ENCODE measurements at regions not wholly inside any gene's neighbourhood (a gene's known extent, or its start where the extent isn't known, plus 50 kb on each side); places are given as distances from the start of the nearest gene placed in this dataset.

- POLR2A ChIA-PET, result no interaction called here
- H3K9me1 ChIP-seq (ENCODE audit: control insufficient read depth, insufficient read depth, low read length), result no peaks in the 10 kb centered on the region
- no peak overlapping the region for H3K9ac ChIP-seq (ENCODE audit: insufficient read depth in 1 of 2, low read depth in 2 of 2, low read length in 2 of 2)
- CTCF ChIA-PET (ENCODE audit: low intra/inter-chr PET ratio), result no interaction called here
- no peak for ATAC-seq
- H3K36me3 ChIP-seq (ENCODE audit: control insufficient read depth, insufficient read depth, low read length), result no peaks in the 10 kb centered on the region
- H4K20me1 ChIP-seq (replicated peaks; ENCODE audit: control insufficient read depth, insufficient read depth, low read length), result no peaks in the 10 kb centered on the region
- H3K27me3 ChIP-seq (ENCODE audit: control insufficient read depth in 2 of 2, insufficient read depth in 2 of 2, low read length in 2 of 2), result no peaks in the 10 kb centered on the region
- no peak overlapping the region for H2AFZ ChIP-seq (ENCODE audit: low read depth, low read length)
- no peaks in the 10 kb centered on the region for H3K9me3 ChIP-seq (replicated peaks; ENCODE audit: control insufficient read depth, insufficient read depth, low read depth, low read length)
- H3K4me2 ChIP-seq (ENCODE audit: insufficient read depth, low read length), result no peak overlapping the region
- no peak overlapping the region for H3K27ac ChIP-seq (ENCODE audit: extremely low read depth, low read depth, low read length)
- no peak overlapping the region for H3K4me3 ChIP-seq
- no peak for FAIRE-seq
- DNase-seq (ENCODE audit: extremely low read depth in 1 of 4, low spot score in 3 of 4), result no peak
- no peak for TF ChIP-seq ZNF274 (IDR thresholded peaks at IDR 0.05; ENCODE audit: borderline replicate concordance, low read depth, low read length)
- no peak for TF ChIP-seq SRSF9 (IDR thresholded peaks at IDR 0.05; ENCODE audit: borderline replicate concordance, low read depth, low read length)
- no peak for TF ChIP-seq SOX6 (IDR thresholded peaks at IDR 0.05)
- TF ChIP-seq XRCC4 (IDR thresholded peaks at IDR 0.05; ENCODE audit: extremely low read depth, insufficient read depth, insufficient read length), result no peak
- no peak for TF ChIP-seq CC2D1A (IDR thresholded peaks at IDR 0.05)
- TF ChIP-seq, protein P1, sequence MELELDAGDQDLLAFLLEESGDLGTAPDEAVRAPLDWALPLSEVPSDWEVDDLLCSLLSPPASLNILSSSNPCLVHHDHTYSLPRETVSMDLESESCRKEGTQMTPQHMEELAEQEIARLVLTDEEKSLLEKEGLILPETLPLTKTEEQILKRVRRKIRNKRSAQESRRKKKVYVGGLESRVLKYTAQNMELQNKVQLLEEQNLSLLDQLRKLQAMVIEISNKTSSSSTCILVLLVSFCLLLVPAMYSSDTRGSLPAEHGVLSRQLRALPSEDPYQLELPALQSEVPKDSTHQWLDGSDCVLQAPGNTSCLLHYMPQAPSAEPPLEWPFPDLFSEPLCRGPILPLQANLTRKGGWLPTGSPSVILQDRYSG (tag; conservative IDR thresholded peaks at IDR 0.05; ENCODE audit: low read depth), result no peak
- no peak for TF ChIP-seq DDX20 (tag; IDR thresholded peaks at IDR 0.05; ENCODE audit: low read depth)
- TF ChIP-seq ZNF121 (CRISPR knock-in tag; conservative IDR thresholded peaks at IDR 0.05), result no peak
- H3K79me2 ChIP-seq (ENCODE audit: control insufficient read depth, insufficient read depth, low read length), result no peaks in the 10 kb centered on the region
- H3K4me1 ChIP-seq (replicated peaks in 1 of 2; ENCODE audit: control insufficient read depth in 2 of 2, insufficient read depth in 2 of 2, low read length in 2 of 2), result no peaks in the 10 kb centered on the region
- no TSS peak for BruUV-seq (replicated peaks)
- 57% methylated on average over 2 of the region's 2 CpGs for WGBS (ENCODE audit: insufficient coverage, low coverage, missing lambda C conversion rate)
- in situ Hi-C loops (cut with MboI), result no loop called here
- intact Hi-C loops (cut with micrococcal nuclease), result no loop called here
Observed at GRCh38 chr4:38430841-38431240, 233.2 kb upstream of the KLF3 start.

Data from K562 (cell line).